Psoas muscle (tissue), 7 donors: ENCODE measurements at regions not wholly inside any gene's neighbourhood (a gene's known extent, or its start where the extent isn't known, plus 50 kb on each side); places are given as distances from the start of the nearest gene placed in this dataset.

Experiments used
- ATAC-seq, 4 donors: fragments of 200-7000 bp; cut with Tn5 transposase; one replicate each; pipeline ENCODE4 v1.9.1; 2020; ENCODE audit warnings: moderate library complexity in 3 of 4, mild to moderate bottlenecking in 2 of 4
- DNase-seq, 2 donors: peaks; one replicate each; pipeline ENCODE4 v3.0.0-alpha.2; 2020
- H3K27ac ChIP-seq: fragments of 200-600 bp; one replicate; pipeline ENCODE4 v1.8.0; 2022
- H3K27me3 ChIP-seq, 3 donors: fragments of 200-600 bp in 1 of 3; one replicate each; pipeline versions ENCODE4 v1.6.1 to v1.8.0; 2013 to 2022; ENCODE audit warnings: low read length in 2 of 3, mild to moderate bottlenecking in 2 of 3, moderate library complexity in 1 of 3; ENCODE audit not compliant: insufficient read depth in 3 of 3
- H3K36me3 ChIP-seq, 2 donors: fragments of 200-600 bp in 1 of 2; one replicate each; pipeline versions ENCODE4 v1.6.1 to v1.8.0; 2013 to 2022; ENCODE audit warnings: low read depth in 1 of 2, mild to moderate bottlenecking in 1 of 2, moderate library complexity in 1 of 2; ENCODE audit not compliant: insufficient read depth in 1 of 2
- H3K4me1 ChIP-seq: fragments of 200-600 bp; one replicate; pipeline ENCODE4 v1.8.0; 2022
- H3K4me3 ChIP-seq: fragments of 200-600 bp; one replicate; pipeline ENCODE4 v1.8.0; 2022; ENCODE audit warnings: mild to moderate bottlenecking
- H3K9me3 ChIP-seq: fragments of 200-600 bp; one replicate; pipeline ENCODE4 v1.8.0; 2022
- WGBS, 3 donors: extraction: QIAGEN DNeasy Blood & Tissue Kit; methylation state at CpG; one replicate each; pipeline versions ENCODE4 v1.1.6 to v1.1.7; 2013; 5-methylcytosine and 5-hydroxymethylcytosine counted together
- intact Hi-C, 2 donors: fragments of 100-400 bp; cut with DNase I; formaldehyde crosslinking; loops; one replicate each; pipeline versions ENCODE4 v1.11.0 to v1.14.2; 2022
- TF ChIP-seq, protein P1 (sequence below): fragments of 200-600 bp; IDR thresholded peaks from one replicate; pipeline ENCODE4 v1.8.0; 2022; ENCODE audit warnings: antibody characterized with exemption
- donor health status: healthy with polysubstance abuse.
- donor health status: DM: no; HTN: no; CAD: no; lungs with moderate emphysema.
- donor health status: Bipolar disorder and iron deficiency.
- donor health status: healthy.
- donor health status: DM: yes; HTN: yes; CAD: no.
- donor health status: DM: no; HTN: no; CAD: no.
- donor health status: DM: yes; HTN: yes; CAD: no.

DNA sequence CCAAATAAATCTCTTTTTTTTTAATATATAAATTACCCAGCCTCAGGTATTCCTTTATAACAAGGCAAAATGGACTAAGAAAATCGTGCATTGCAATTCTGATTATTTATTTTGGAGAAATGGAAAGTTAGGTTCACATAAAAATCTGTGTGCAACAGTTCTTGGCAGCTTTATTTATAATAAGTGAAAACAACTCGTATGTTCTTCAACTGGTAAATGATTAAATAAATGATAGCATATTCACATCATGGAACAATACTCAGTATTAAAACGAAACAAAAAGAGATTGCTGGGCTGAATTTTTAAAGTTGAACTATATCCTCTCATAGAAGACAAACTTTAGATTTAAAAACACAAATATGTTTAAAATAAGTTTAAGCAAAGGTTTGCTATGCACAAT is 176.3 kb upstream of the ZNF385D start:
- ATAC-seq (no peak), DNase-seq (no peak)
- TF ChIP-seq, protein P1, sequence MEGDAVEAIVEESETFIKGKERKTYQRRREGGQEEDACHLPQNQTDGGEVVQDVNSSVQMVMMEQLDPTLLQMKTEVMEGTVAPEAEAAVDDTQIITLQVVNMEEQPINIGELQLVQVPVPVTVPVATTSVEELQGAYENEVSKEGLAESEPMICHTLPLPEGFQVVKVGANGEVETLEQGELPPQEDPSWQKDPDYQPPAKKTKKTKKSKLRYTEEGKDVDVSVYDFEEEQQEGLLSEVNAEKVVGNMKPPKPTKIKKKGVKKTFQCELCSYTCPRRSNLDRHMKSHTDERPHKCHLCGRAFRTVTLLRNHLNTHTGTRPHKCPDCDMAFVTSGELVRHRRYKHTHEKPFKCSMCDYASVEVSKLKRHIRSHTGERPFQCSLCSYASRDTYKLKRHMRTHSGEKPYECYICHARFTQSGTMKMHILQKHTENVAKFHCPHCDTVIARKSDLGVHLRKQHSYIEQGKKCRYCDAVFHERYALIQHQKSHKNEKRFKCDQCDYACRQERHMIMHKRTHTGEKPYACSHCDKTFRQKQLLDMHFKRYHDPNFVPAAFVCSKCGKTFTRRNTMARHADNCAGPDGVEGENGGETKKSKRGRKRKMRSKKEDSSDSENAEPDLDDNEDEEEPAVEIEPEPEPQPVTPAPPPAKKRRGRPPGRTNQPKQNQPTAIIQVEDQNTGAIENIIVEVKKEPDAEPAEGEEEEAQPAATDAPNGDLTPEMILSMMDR, result no peak
- intact Hi-C loops, result no loop called here
- WGBS, 3 donors, result 61 to 64% (median 63%) methylated on average over 3 of the region's 3 CpGs
- no peak overlapping the region for H3K27ac ChIP-seq
- no peaks in the 10 kb centered on the region for H3K36me3 ChIP-seq
- H3K4me3 ChIP-seq, result no peak overlapping the region
- no peaks in the 10 kb centered on the region for H3K4me1 ChIP-seq
- H3K9me3 ChIP-seq, result no peaks in the 10 kb centered on the region
- no peaks in the 10 kb centered on the region for H3K27me3 ChIP-seq

DNA sequence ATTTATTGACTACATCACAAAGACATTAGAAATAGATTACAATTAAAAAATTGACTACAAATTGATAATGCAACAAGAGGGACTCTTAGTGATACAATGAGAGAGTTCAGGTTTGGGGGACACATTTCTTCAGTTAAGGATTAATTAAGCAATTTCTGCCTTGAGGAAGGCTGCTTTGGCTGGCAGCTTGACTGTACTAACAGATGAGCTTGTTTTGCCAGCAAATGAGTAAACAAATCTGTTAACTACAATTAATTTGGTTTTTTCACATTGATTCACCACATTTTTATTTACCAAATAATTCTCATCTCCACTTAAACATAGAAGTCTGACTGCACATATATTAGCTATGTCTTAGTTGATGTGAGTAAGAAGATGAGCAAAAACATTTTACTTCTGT is 183.6 kb upstream of the ZNF385D start:
- no peak overlapping the region for H3K4me3 ChIP-seq
- no peak overlapping the region for H3K27ac ChIP-seq
- H3K9me3 ChIP-seq, result no peaks in the 10 kb centered on the region
- H3K27me3 ChIP-seq, result no peaks in the 10 kb centered on the region
- no peaks in the 10 kb centered on the region for H3K36me3 ChIP-seq
- ATAC-seq (no peak), DNase-seq (no peak)
- TF ChIP-seq, protein P1, result no peak
- intact Hi-C loops, result no loop called here
- H3K4me1 ChIP-seq, result no peaks in the 10 kb centered on the region

DNA sequence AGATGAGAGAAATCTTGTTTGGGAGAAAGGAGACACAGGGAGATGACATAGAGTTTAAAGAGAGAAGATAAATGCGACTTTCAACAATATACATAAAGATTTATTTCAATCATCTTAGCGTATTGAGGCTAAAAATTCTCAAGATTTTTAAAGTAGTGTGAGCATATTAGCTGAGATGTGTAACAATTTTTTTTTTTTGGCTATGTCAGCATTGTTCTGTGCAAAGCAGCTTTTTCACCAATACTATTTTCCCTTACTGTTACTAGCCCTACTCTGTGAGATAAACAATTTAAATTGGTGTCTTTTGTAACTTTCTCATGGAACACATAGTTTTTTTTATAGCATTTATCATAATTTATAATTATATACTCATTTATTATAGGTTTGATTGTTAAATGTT is 185.2 kb upstream of the ZNF385D start:
- Histone ChIP-seq H3K27ac (no peak overlapping the region), H3K9me3 (no peaks in the 10 kb centered on the region), H3K36me3 (no peaks in the 10 kb centered on the region), H3K4me3 (no peak overlapping the region), H3K4me1 (no peaks in the 10 kb centered on the region), H3K27me3 (no peaks in the 10 kb centered on the region)
- no peak for ATAC-seq
- 96 to 100% (median 97%) methylated on average over 2 of the region's 2 CpGs for WGBS, 3 donors
- TF ChIP-seq, protein P1, result no peak
- intact Hi-C loops, result no loop called here
- no peak for DNase-seq

DNA sequence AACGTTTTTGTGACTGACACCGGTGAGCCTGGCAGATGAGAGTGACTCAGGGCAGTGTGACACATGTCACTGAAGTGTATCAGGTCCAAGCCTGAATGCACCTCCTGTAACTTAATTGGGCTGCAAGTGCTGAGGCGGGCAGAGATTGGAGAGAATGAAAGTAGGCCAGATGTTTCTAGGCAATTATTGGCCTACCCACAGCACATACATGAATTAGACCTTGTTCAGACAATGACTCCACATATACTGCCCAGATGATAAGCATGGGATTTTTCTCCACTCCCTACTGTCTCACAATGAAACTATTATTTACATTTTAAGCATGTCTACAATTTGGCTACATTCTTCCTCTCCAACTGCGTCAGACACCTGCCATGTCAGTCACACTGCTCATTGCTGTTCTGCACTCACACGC is 187.3 kb upstream of the ZNF385D start:
- H3K4me3 ChIP-seq, result no peak overlapping the region
- H3K36me3 ChIP-seq, result no peaks in the 10 kb centered on the region
- no peak overlapping the region for H3K27ac ChIP-seq
- DNase-seq (no peak), ATAC-seq (peak; percentile 35 to 75 (median 62))
- H3K4me1 ChIP-seq, result peaks cover 6% of the 10 kb centered on the region
- intact Hi-C loops, result no loop called here
- no peaks in the 10 kb centered on the region for H3K27me3 ChIP-seq
- TF ChIP-seq, protein P1, result no peak
- no peaks in the 10 kb centered on the region for H3K9me3 ChIP-seq
- WGBS, 3 donors, result 49 to 66% (median 51%) methylated on average over 5 of the region's 5 CpGs

DNA sequence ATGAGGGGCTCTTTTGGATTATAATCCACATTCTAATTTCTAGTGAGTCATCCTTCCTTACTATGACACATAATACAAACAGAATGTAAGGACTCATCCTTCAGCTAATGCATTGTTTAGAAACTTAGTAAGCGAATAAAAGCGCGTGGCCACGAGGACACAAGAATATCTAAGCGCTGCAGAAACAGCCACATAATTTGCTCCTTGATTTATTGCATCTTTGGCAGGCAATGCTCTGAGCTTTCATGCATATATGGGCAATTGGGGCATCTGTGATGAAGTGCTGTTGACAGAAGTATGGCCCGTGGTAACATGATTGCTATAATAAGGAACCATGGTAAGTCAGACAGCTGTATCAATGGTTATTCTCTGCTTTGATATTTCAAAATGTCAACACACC is 191.3 kb upstream of the ZNF385D start:
- WGBS, 3 donors, result 19 to 39% (median 21%) methylated on average over 6 of the region's 6 CpGs
- intact Hi-C loops, result no loop called here
- H3K4me3 ChIP-seq, result no peak overlapping the region
- H3K9me3 ChIP-seq, result no peaks in the 10 kb centered on the region
- H3K4me1 ChIP-seq, result peaks cover 6% of the 10 kb centered on the region
- H3K36me3 ChIP-seq, result no peaks in the 10 kb centered on the region
- peak in 1 of 2 donors; percentile 53 for DNase-seq
- TF ChIP-seq, protein P1, result no peak
- peak; percentile 95 to 97 (median 97) for ATAC-seq
- H3K27ac ChIP-seq, result peak overlapping the region; percentile 70
- no peaks in the 10 kb centered on the region for H3K27me3 ChIP-seq
